ENCODE measurements at regions not wholly inside any gene's neighbourhood (a gene's known extent, or its start where the extent isn't known, plus 50 kb on each side); places are given as distances from the start of the nearest gene placed in this dataset.

DNA sequence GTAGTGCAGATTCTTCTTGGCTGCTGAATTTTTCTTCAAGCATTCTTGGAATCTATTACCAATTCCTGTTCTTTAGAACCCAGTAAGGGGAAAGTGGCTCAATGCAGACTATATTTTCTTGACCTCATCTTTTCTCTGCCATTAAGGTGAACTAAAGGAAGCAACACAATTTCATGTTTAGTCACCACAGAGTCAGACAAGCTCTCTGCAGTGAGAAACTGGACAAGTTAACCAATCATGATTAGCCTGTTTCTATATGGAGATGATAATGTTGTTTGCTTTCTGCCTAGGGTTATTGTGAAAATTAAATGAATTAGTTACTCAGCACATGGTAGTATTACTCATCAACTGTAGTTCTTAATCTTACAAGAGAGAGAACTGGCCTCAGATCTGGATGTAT is 1075.1 kb downstream of the AGBL1 start:
- DNase-seq (ENCODE audit: low spot score), result no peak

DNA sequence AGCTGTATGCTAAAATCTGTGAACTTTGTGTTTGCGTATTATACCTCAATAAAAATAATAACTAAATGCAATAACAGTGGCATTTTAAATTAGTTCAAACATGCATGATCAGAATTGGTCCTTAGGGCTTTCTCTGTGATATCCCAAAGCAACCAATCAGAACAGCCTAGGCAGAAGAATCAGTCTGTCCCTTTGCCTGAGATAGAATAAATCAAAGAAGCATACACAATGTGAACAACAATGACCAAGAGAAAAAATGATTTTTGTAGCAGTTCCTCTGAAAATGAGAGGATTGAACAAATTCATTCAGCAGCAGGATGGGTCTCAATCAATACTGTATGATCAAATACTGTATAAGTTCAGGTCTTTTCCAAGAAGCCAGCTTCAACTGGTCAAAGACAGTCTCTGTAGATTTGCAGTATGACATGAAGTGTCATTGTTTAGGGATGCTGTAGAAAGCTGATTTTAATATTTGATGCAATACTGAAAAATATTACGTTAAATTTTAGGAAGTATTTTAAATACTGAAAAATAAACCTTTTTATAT is 1071.6 kb downstream of the AGBL1 start:
- no peak for DNase-seq (ENCODE audit: low spot score)

DNA sequence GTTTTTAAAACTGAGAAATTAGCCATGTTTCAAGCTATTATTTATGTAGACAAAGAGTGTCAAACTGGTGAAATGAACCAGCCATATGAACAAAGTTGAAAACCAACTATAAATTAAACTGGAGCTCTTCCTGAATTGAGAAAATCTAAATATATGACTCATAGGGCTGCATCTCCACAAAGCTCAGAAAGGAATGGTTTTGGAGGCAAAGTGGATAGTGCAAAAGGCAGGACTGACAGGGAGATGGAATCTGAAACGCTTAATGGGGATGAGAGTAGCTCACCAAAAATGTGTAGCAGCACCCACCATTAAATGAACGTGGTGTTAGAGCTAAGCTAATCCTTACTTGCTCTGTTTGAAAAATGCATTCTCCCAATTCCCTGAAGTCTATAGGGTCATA is 1066.0 kb downstream of the AGBL1 start:
- DNase-seq (ENCODE audit: low spot score), result no peak

GRCh38 chr15:87144775-87145174 is 1065.1 kb downstream of the AGBL1 start:
- DNase-seq (ENCODE audit: low spot score), result no peak

GRCh38 chr15:87142096-87142495 is 1062.4 kb downstream of the AGBL1 start:
- no peak for DNase-seq (ENCODE audit: low spot score)

DNA sequence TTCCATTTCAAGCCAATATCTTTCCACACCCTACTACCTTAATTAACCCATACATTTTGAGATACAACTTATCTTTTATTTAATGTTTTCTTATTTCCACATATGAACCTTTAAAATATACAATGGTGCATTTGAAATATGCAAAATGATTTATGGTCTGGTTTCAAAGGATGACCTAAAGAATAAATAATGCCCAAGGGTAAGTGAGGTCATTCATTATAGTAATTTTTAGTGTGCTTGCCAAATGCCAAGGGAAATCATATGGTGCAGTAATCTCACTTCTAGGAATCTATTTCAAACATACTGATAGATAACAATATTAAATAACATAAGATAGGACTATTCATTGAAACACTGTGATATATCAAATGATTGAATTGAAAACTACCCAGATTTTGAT is 1055.4 kb downstream of the AGBL1 start:
- DNase-seq (ENCODE audit: low spot score), result no peak

DNA sequence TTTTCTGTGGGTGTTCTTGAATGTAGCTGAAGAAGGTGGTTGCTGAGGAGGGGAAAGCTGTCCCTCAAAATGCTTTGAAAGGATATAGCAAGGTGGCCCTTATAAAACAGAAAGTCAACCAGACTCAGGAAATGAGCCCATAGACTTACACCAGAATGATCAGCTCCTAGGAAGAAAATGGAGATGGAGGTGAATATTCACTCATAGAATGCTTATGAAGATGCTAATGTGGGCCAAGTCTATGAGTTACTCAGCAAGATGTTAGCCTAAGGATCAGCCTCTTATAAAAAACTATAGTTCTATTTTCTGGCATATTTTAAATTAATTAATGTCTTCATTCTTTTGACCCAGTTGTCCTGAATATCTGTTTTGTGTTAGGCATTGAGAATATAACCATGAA is 1054.0 kb downstream of the AGBL1 start:
- no peak for DNase-seq (ENCODE audit: low spot score)

DNA sequence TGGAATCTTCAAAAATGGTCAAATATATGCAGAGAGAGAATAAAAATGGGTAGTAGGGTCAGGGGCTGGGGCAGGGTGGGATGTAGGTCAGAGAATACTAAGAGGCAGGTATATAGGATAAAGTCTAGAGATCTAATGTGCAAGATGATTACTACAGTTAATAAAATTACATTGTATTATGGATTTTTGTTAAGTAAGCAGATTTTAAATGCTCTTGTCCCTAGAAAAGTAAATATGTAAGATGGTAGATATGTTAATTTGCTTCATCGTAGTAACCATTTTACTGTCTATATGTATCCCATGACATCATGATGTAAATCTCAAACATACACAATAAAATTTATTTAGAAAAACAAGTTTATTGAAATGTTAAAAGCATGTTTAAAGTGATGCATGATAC is 1051.4 kb downstream of the AGBL1 start:
- no peak for DNase-seq (ENCODE audit: low spot score)

GRCh38 chr15:87129916-87130315 is 1050.2 kb downstream of the AGBL1 start:
- no peak for DNase-seq (ENCODE audit: low spot score)

DNA sequence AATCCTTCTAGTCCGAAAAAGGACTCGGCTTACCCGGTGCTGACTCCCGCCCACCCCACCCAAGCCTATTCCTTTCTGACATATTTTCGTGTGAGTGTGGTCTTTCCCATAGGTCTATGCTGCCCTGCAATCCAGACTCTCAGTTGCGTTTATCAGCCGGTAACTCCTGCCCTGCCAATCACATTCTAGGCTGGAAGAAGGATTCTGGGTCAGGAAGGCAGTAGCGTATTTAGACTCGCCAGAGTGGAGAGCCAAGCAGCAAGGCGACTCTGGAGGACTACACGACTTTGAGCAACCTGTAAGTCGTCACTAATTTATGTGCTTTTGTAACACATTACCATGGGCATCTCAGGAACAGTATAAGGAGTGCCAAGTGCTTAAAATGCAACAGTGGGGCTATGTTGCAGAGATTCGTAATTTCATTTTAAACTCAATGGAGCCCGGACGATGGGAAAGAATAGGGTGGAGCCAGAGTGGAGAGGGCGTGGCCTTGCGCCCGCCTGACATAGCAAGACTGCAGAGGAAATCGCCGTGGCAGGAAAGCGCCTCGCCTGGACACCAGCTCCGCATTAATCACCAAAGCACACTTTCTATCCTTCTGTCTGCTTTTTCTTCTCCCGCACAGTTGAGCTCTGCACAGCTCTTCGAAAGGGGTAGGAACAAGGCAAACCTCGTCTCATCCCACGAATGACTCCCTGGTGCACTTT is 1044.2 kb downstream of the AGBL1 start:
- DNase-seq (ENCODE audit: low spot score), result no peak

DNA sequence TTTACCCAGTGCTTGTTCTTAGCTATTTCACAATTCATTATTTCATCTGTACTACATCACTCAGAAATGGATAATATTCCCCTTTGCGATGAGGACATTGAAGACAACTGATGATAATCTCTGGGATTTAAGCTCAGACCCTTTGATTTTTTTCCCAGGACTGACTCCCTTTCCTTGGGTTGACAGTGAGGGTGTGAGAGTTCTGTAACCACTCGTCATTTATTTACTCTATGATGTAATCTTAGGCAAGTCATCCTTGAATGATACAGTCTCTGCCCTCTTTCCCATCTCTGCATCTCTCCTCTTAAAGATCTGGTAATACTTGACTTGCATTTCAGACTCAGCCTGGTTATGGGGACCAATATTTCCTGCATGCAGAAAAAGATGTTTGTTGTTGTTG is 1041.7 kb downstream of the AGBL1 start:
- DNase-seq (ENCODE audit: low spot score), result no peak

DNA sequence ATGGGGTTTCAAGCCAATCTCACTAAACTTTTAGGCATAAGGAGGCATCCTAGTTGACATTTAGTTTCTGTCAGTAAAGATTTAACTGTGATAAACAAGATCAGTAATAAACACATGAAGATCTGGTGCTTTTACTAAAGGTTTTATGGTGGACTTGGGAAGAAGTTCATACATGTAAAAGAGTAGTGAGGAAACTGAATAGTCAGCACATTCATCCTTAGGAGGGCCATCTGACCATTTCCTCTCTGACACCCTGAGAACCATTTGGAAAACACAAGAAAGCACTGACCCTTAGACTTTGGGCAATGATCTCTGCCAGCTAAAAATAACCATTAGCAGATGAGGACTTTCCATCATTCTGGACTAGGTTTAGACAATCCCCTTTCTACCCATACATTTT is 1040.9 kb downstream of the AGBL1 start:
- no peak for DNase-seq (ENCODE audit: low spot score)

GRCh38 chr15:87118846-87119245 is 1039.2 kb downstream of the AGBL1 start:
- no peak for DNase-seq (ENCODE audit: low spot score)

DNA sequence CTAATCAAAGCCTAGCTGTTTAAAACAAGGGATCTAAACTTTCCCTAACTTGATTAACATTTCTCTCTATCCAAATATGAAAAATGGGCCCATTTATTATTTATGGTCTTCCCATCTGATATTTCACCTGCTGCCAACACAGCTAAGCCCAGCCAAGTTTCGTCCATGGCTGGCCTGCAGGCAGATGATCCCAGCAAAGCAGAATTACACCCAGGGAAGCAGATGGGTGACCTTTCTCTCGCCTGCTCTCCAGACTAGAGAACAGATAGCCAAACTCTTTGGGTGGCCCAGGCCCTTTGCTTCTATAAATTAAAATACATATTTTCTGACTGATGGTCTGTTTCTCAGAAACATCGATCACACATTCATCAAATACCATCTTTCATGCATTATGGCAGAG is 1038.8 kb downstream of the AGBL1 start:
- no peak for DNase-seq (ENCODE audit: low spot score)

DNA sequence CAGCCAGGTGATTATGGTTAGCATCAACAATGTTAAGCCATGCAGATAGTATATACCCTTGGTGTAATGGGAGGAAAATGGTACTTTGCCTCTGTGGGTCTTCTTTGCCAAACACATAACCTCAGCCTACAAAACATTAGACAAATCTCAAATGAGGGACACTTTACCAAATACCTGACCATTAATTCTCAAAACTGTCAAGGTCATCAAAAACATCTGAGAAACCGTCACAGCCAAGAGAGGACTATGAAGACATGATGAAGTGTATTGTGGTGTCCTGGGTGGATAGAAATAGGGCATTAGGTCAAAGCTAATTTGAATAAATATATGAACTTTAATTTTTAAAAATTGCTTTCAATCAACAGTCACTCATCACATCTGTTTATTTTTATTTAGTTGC is 1036.1 kb downstream of the AGBL1 start:
- no peak for DNase-seq (ENCODE audit: low spot score)

- no peak for DNase-seq (ENCODE audit: low spot score)
These were observed 1020.2 kb downstream of the AGBL1 start for GRCh38 chr15:87099916-87100315.

DNA sequence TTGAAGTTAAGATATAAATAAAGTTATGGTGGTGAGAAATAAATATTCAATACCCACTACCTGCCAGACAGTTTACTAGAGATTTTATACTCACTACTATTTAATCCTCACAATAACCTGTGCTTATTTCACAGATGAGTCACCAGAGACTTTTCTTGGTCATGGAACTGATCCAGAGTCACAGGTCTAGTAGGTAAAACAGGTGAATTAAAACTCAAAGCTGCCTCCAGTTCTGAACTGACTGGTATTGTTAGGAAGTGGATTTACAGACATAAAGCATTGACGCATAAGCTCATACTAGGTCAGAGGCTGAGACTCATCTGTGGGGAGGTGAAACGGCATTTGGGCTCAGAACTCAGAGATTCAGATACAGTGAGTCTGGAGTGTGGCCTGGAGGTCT is 1009.9 kb downstream of the AGBL1 start:
- no peak for DNase-seq (ENCODE audit: low spot score)

- DNase-seq (ENCODE audit: low spot score), result no peak
These were observed 1003.5 kb downstream of the AGBL1 start for GRCh38 chr15:87083201-87083600.

DNA sequence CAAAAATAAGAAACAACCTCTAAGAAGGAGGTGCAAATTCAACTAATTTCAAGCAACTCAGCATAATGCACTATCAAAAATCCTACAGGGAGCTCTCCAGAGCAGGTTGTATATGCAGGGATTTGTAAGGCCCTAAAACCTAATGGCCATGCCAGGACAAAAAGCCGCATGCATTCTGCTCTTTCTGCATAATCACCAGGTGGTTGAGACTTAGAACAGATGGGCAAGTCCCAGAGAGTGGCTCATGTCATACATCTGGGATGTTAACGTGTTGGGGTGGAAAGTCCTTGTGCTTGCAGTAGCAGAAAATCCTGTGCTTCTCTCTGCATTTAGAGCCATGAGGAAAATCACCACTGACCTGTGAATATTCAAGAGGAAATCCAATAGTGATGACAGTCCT is 1002.9 kb downstream of the AGBL1 start:
- DNase-seq (ENCODE audit: low spot score), result no peak

- DNase-seq (ENCODE audit: low spot score), result no peak
These were observed 1000.9 kb downstream of the AGBL1 start for GRCh38 chr15:87080547-87080946.

All from CD4-positive, alpha-beta T cell treated with Interleukin-2 at 100 ng/mL for 4 hours (primary cell).